ENCODE measurements at regions not wholly inside any gene's neighbourhood (a gene's known extent, or its start where the extent isn't known, plus 50 kb on each side); places are given as distances from the start of the nearest gene placed in this dataset.

DNA sequence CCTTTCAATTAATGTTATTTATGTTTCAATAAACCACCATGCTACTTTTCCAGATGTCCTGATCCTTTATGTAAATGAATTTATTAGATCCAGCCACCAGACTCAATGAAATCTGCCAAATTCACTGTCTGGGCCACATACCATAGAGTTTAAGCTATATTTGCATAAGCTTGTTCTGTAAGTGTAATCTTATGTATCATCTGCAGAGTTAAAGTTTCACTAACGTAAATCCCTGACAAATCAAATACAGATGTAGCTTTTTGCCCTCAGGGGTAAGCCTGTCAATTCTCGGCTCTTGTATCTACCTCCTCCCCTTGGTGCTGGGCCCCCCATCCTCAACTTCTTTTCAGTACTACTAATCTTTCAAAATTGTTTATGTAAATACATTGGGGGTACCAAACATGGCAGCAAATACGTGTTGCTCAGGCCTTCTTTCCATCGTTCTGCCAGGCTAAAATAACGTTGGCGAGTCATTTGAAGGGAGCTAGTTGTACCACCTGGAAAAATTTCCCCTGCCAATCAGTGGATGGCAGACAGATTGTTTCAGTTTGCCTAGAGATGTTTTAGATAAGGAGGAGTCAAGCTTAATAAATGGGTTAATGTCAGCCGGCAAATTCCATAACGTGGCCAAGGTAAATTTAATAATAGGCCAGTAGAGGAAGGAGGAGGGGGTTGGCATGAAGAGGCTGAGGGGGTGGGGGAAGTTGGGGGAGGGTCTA lies 79.6 kb downstream of the RPS12 start:
- TF ChIP-seq, protein P1, sequence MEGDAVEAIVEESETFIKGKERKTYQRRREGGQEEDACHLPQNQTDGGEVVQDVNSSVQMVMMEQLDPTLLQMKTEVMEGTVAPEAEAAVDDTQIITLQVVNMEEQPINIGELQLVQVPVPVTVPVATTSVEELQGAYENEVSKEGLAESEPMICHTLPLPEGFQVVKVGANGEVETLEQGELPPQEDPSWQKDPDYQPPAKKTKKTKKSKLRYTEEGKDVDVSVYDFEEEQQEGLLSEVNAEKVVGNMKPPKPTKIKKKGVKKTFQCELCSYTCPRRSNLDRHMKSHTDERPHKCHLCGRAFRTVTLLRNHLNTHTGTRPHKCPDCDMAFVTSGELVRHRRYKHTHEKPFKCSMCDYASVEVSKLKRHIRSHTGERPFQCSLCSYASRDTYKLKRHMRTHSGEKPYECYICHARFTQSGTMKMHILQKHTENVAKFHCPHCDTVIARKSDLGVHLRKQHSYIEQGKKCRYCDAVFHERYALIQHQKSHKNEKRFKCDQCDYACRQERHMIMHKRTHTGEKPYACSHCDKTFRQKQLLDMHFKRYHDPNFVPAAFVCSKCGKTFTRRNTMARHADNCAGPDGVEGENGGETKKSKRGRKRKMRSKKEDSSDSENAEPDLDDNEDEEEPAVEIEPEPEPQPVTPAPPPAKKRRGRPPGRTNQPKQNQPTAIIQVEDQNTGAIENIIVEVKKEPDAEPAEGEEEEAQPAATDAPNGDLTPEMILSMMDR (IDR thresholded peaks at IDR 0.05): no peak
- TF ChIP-seq FOXM1 (IDR thresholded peaks at IDR 0.05; ENCODE audit: low read depth): no peak
- TF ChIP-seq POLR2AphosphoS5 (IDR thresholded peaks at IDR 0.05; ENCODE audit: low read depth, low read length): no peak
- TF ChIP-seq SIN3A (IDR thresholded peaks at IDR 0.05; ENCODE audit: borderline replicate concordance, low read depth, low read length): no peak
- no peak for TF ChIP-seq EZH2phosphoT487 (IDR thresholded peaks at IDR 0.05; ENCODE audit: borderline replicate concordance, low read depth)
- TF ChIP-seq CHD2 (IDR thresholded peaks at IDR 0.05; ENCODE audit: low read length, partially characterized antibody): peak; percentile 32

All from SK-N-SH (cell line).